BJ (cell line): ENCODE measurements at regions not wholly inside any gene's neighbourhood (a gene's known extent, or its start where the extent isn't known, plus 50 kb on each side); places are given as distances from the start of the nearest gene placed in this dataset.
"Not testable (repeated sequence)": the region's sequence is repeated elsewhere in the genome, so short reads cannot be mapped to it uniquely, and the experiment has no call there.

Experiments used
- CTCF ChIA-PET: fragments of 350-600 bp; formaldehyde crosslinking; extraction: SDS; loops from one replicate; lab custom pipeline; 2021; ENCODE audit warnings: antibody characterized with exemption, inconsistent platforms; lab: Yijun Ruan, JAX
- POLR2A ChIA-PET: fragments of 300-600 bp; sonication (Branson Sonifier 250); formaldehyde crosslinking; extraction: SDS; loops from one replicate; lab custom pipeline; 2021; ENCODE audit warnings: antibody characterized with exemption; lab: Charles Lee
- DNase-seq: peaks from one replicate; pipeline ENCODE4 v3.0.0-alpha.2; 2011; ENCODE audit warnings: low read depth
- H3K27me3 ChIP-seq: 2 replicates; pipeline ENCODE4 v1.6.0; 2011; ENCODE audit warnings: low read length; ENCODE audit not compliant: control insufficient read depth, insufficient read depth
- H3K36me3 ChIP-seq: 2 replicates; pipeline ENCODE4 v1.5.1; 2011; ENCODE audit warnings: low read length; ENCODE audit not compliant: control insufficient read depth, insufficient read depth
- H3K4me3 ChIP-seq: 2 replicates; pipeline ENCODE4 v1.5.1; 2011; ENCODE audit warnings: low read depth, mild to moderate bottlenecking, control low read depth, low read length
- CTCF ChIP-seq: IDR thresholded peaks from 2 replicates; pipeline ENCODE4 v1.5.1; 2011; ENCODE audit warnings: low read depth, mild to moderate bottlenecking, control low read depth, inconsistent platforms, low read length, moderate library complexity; ENCODE audit not compliant: insufficient read depth

GRCh38 chr10:8337332-8337651, 282.8 kb downstream of the GATA3 start:
- no peak for DNase-seq
- ChIA-PET POLR2A (no interaction called here), CTCF (no interaction called here)
- Histone ChIP-seq H3K4me3 (no peak overlapping the region), H3K27me3 (no peaks in the 10 kb centered on the region), H3K36me3 (no peaks in the 10 kb centered on the region)
- TF ChIP-seq CTCF, result no peak

- H3K36me3 ChIP-seq, result no peaks in the 10 kb centered on the region
- ChIA-PET CTCF (no interaction called here), POLR2A (no interaction called here)
- TF ChIP-seq CTCF, result no peak
- no peaks in the 10 kb centered on the region for H3K27me3 ChIP-seq
- H3K4me3 ChIP-seq, result no peak overlapping the region
- no peak for DNase-seq
These were observed 283.8 kb downstream of the GATA3 start for GRCh38 chr10:8338177-8338766.

GRCh38 chr10:8344756-8345155, 290.3 kb downstream of the GATA3 start:
- TF ChIP-seq CTCF, result no peak
- DNase-seq, result no peak
- ChIA-PET CTCF (interaction anchor here (0.6 kb wide), 1 partner anchor 99 kb away, joined by 3 read pairs; no protein-coding TSS in a partner anchor), POLR2A (no interaction called here)
- H3K27me3 ChIP-seq, result no peaks in the 10 kb centered on the region
- H3K4me3 ChIP-seq, result no peak overlapping the region
- H3K36me3 ChIP-seq, result no peaks in the 10 kb centered on the region

GRCh38 chr10:8346861-8347260, 292.4 kb downstream of the GATA3 start:
- H3K27me3 ChIP-seq, result no peaks in the 10 kb centered on the region
- ChIA-PET POLR2A (interaction anchor here (0.7 kb wide), 1 partner anchor 98 kb away, joined by 7 read pairs; no protein-coding TSS in a partner anchor), CTCF (interaction anchor here (0.6 kb wide), 1 partner anchor 27 kb away, joined by 3 read pairs; no protein-coding TSS in a partner anchor)

GRCh38 chr10:8347614-8348013, 293.1 kb downstream of the GATA3 start:
- CTCF ChIA-PET, result interaction anchor here (0.6 kb wide), 1 partner anchor 28 kb away, joined by 3 read pairs; no protein-coding TSS in a partner anchor
- DNase-seq, POLR2A ChIA-PET, H3K36me3 ChIP-seq, H3K4me3 ChIP-seq, H3K27me3 ChIP-seq: not testable (repeated sequence)

More at GRCh38 chr10:8346861-8347260, 292.4 kb downstream of the GATA3 start:
- no peak for TF ChIP-seq CTCF
- H3K36me3 ChIP-seq, result no peaks in the 10 kb centered on the region
- H3K4me3 ChIP-seq, result no peak overlapping the region
- DNase-seq, result no peak
